ENCODE measurements at regions not wholly inside any gene's neighbourhood (a gene's known extent, or its start where the extent isn't known, plus 50 kb on each side); places are given as distances from the start of the nearest gene placed in this dataset.

- 92% methylated on average over 1 of the region's 1 CpG for WGBS
- no peak overlapping the region for H3K4me3 ChIP-seq (ENCODE audit: low read length)
- no peaks in the 10 kb centered on the region for H3K9me3 ChIP-seq (ENCODE audit: insufficient read depth, low read depth, low read length)
- no peaks in the 10 kb centered on the region for H3K27me3 ChIP-seq (ENCODE audit: insufficient read depth, low read length)
- H3K4me1 ChIP-seq (ENCODE audit: insufficient read depth, low read length) = no peaks in the 10 kb centered on the region
- no peak overlapping the region for H3K9ac ChIP-seq (ENCODE audit: low read depth, low read length)
- no peak overlapping the region for H3K27ac ChIP-seq (ENCODE audit: low read depth, low read length)
- H3K36me3 ChIP-seq (ENCODE audit: insufficient read depth, low read length) = no peaks in the 10 kb centered on the region
These were observed 286.5 kb upstream of the MTNR1B start for GRCh38 chr11:92682952-92683351.

- no peak overlapping the region for H3K4me3 ChIP-seq (ENCODE audit: low read length)
- no peak overlapping the region for H3K9ac ChIP-seq (ENCODE audit: low read depth, low read length)
- H3K9me3 ChIP-seq (ENCODE audit: insufficient read depth, low read depth, low read length) = no peaks in the 10 kb centered on the region
- H3K36me3 ChIP-seq (ENCODE audit: insufficient read depth, low read length) = no peaks in the 10 kb centered on the region
- H3K27ac ChIP-seq (ENCODE audit: low read depth, low read length) = no peak overlapping the region
- no peaks in the 10 kb centered on the region for H3K4me1 ChIP-seq (ENCODE audit: insufficient read depth, low read length)
- H3K27me3 ChIP-seq (ENCODE audit: insufficient read depth, low read length) = no peaks in the 10 kb centered on the region
- WGBS = 93% methylated on average over 2 of the region's 2 CpGs
These were observed 284.4 kb upstream of the MTNR1B start for GRCh38 chr11:92685049-92685448.

GRCh38 chr11:92687724-92688123 lies 281.7 kb upstream of the MTNR1B start:
- Histone ChIP-seq H3K9ac (ENCODE audit: low read depth, low read length) (no peak overlapping the region), H3K9me3 (ENCODE audit: insufficient read depth, low read depth, low read length) (no peaks in the 10 kb centered on the region), H3K4me1 (ENCODE audit: insufficient read depth, low read length) (no peaks in the 10 kb centered on the region), H3K4me3 (ENCODE audit: low read length) (no peak overlapping the region), H3K27ac (ENCODE audit: low read depth, low read length) (no peak overlapping the region), H3K36me3 (ENCODE audit: insufficient read depth, low read length) (no peaks in the 10 kb centered on the region), H3K27me3 (ENCODE audit: insufficient read depth, low read length) (no peaks in the 10 kb centered on the region)
- WGBS = 93% methylated on average over 4 of the region's 4 CpGs

GRCh38 chr11:92688416-92688815 lies 281.0 kb upstream of the MTNR1B start:
- Histone ChIP-seq H3K36me3 (ENCODE audit: insufficient read depth, low read length) (no peaks in the 10 kb centered on the region), H3K27ac (ENCODE audit: low read depth, low read length) (no peak overlapping the region), H3K4me1 (ENCODE audit: insufficient read depth, low read length) (no peaks in the 10 kb centered on the region), H3K9me3 (ENCODE audit: insufficient read depth, low read depth, low read length) (no peaks in the 10 kb centered on the region), H3K27me3 (ENCODE audit: insufficient read depth, low read length) (no peaks in the 10 kb centered on the region), H3K4me3 (ENCODE audit: low read length) (no peak overlapping the region), H3K9ac (ENCODE audit: low read depth, low read length) (no peak overlapping the region)
- 93% methylated on average over 1 of the region's 1 CpG for WGBS

- WGBS = 88% methylated on average over 2 of the region's 2 CpGs
These were observed 276.5 kb upstream of the MTNR1B start for GRCh38 chr11:92692826-92693546.

GRCh38 chr11:92696076-92696475 lies 273.4 kb upstream of the MTNR1B start:
- WGBS = 75% methylated on average over 1 of the region's 1 CpG
- Histone ChIP-seq H3K9me3 (ENCODE audit: insufficient read depth, low read depth, low read length) (no peaks in the 10 kb centered on the region), H3K4me1 (ENCODE audit: insufficient read depth, low read length) (no peaks in the 10 kb centered on the region), H3K27ac (ENCODE audit: low read depth, low read length) (no peak overlapping the region), H3K36me3 (ENCODE audit: insufficient read depth, low read length) (no peaks in the 10 kb centered on the region), H3K4me3 (ENCODE audit: low read length) (no peak overlapping the region), H3K9ac (ENCODE audit: low read depth, low read length) (no peak overlapping the region), H3K27me3 (ENCODE audit: insufficient read depth, low read length) (no peaks in the 10 kb centered on the region)

More at GRCh38 chr11:92692826-92693546, 276.5 kb upstream of the MTNR1B start:
- Histone ChIP-seq H3K4me3 (ENCODE audit: low read length) (no peak overlapping the region), H3K9me3 (ENCODE audit: insufficient read depth, low read depth, low read length) (no peaks in the 10 kb centered on the region), H3K9ac (ENCODE audit: low read depth, low read length) (no peak overlapping the region), H3K27me3 (ENCODE audit: insufficient read depth, low read length) (no peaks in the 10 kb centered on the region), H3K36me3 (ENCODE audit: insufficient read depth, low read length) (no peaks in the 10 kb centered on the region), H3K4me1 (ENCODE audit: insufficient read depth, low read length) (no peaks in the 10 kb centered on the region), H3K27ac (ENCODE audit: low read depth, low read length) (no peak overlapping the region)

- Histone ChIP-seq H3K9me3 (ENCODE audit: insufficient read depth, low read depth, low read length) (no peaks in the 10 kb centered on the region), H3K9ac (ENCODE audit: low read depth, low read length) (no peak overlapping the region), H3K4me3 (ENCODE audit: low read length) (no peak overlapping the region), H3K27ac (ENCODE audit: low read depth, low read length) (no peak overlapping the region), H3K4me1 (ENCODE audit: insufficient read depth, low read length) (no peaks in the 10 kb centered on the region), H3K36me3 (ENCODE audit: insufficient read depth, low read length) (no peaks in the 10 kb centered on the region), H3K27me3 (ENCODE audit: insufficient read depth, low read length) (no peaks in the 10 kb centered on the region)
- WGBS = 91% methylated on average over 10 of the region's 11 CpGs
These were observed 271.8 kb upstream of the MTNR1B start for GRCh38 chr11:92697461-92698312.

- Histone ChIP-seq H3K9ac (ENCODE audit: low read depth, low read length) (no peak overlapping the region), H3K36me3 (ENCODE audit: insufficient read depth, low read length) (no peaks in the 10 kb centered on the region), H3K4me3 (ENCODE audit: low read length) (no peak overlapping the region), H3K27ac (ENCODE audit: low read depth, low read length) (no peak overlapping the region), H3K27me3 (ENCODE audit: insufficient read depth, low read length) (no peaks in the 10 kb centered on the region), H3K9me3 (ENCODE audit: insufficient read depth, low read depth, low read length) (no peaks in the 10 kb centered on the region), H3K4me1 (ENCODE audit: insufficient read depth, low read length) (no peaks in the 10 kb centered on the region)
- WGBS = 84% methylated on average over 2 of the region's 2 CpGs
These were observed 270.7 kb upstream of the MTNR1B start for GRCh38 chr11:92698742-92699141.

- H3K4me3 ChIP-seq (ENCODE audit: low read length) = no peak overlapping the region
- H3K4me1 ChIP-seq (ENCODE audit: insufficient read depth, low read length) = no peaks in the 10 kb centered on the region
- no peak overlapping the region for H3K9ac ChIP-seq (ENCODE audit: low read depth, low read length)
- H3K27me3 ChIP-seq (ENCODE audit: insufficient read depth, low read length) = no peaks in the 10 kb centered on the region
- WGBS = 95% methylated on average over 8 of the region's 8 CpGs
- H3K27ac ChIP-seq (ENCODE audit: low read depth, low read length) = no peak overlapping the region
- H3K36me3 ChIP-seq (ENCODE audit: insufficient read depth, low read length) = no peaks in the 10 kb centered on the region
- H3K9me3 ChIP-seq (ENCODE audit: insufficient read depth, low read depth, low read length) = no peaks in the 10 kb centered on the region
These were observed 267.2 kb upstream of the MTNR1B start for GRCh38 chr11:92702037-92702804.

- Histone ChIP-seq H3K27me3 (ENCODE audit: insufficient read depth, low read length) (no peaks in the 10 kb centered on the region), H3K4me1 (ENCODE audit: insufficient read depth, low read length) (no peaks in the 10 kb centered on the region), H3K36me3 (ENCODE audit: insufficient read depth, low read length) (no peaks in the 10 kb centered on the region), H3K9me3 (ENCODE audit: insufficient read depth, low read depth, low read length) (no peaks in the 10 kb centered on the region), H3K27ac (ENCODE audit: low read depth, low read length) (no peak overlapping the region), H3K9ac (ENCODE audit: low read depth, low read length) (no peak overlapping the region), H3K4me3 (ENCODE audit: low read length) (no peak overlapping the region)
These were observed 266.5 kb upstream of the MTNR1B start for GRCh38 chr11:92702805-92703448.

GRCh38 chr11:92703449-92703830 lies 266.0 kb upstream of the MTNR1B start:
- no peak overlapping the region for H3K9ac ChIP-seq (ENCODE audit: low read depth, low read length)
- no peaks in the 10 kb centered on the region for H3K27me3 ChIP-seq (ENCODE audit: insufficient read depth, low read length)
- H3K9me3 ChIP-seq (ENCODE audit: insufficient read depth, low read depth, low read length) = no peaks in the 10 kb centered on the region
- H3K36me3 ChIP-seq (ENCODE audit: insufficient read depth, low read length) = no peaks in the 10 kb centered on the region
- WGBS = 91% methylated on average over 3 of the region's 3 CpGs
- H3K4me3 ChIP-seq (ENCODE audit: low read length) = no peak overlapping the region
- no peaks in the 10 kb centered on the region for H3K4me1 ChIP-seq (ENCODE audit: insufficient read depth, low read length)
- no peak overlapping the region for H3K27ac ChIP-seq (ENCODE audit: low read depth, low read length)

Measured in HUES64 (cell line).